AG10803 (cell line): ENCODE measurements at regions not wholly inside any gene's neighbourhood (a gene's known extent, or its start where the extent isn't known, plus 50 kb on each side); places are given as distances from the start of the nearest gene placed in this dataset.

Experiments
- DNase-seq: peaks from one replicate; pipeline ENCODE4 v3.0.0; 2010; ENCODE audit warnings: low read depth
- H3K4me3 ChIP-seq: 2 replicates; pipeline ENCODE4 v1.5.1; 2011; ENCODE audit warnings: mild to moderate bottlenecking, low read length, control low read depth
- CTCF ChIP-seq: conservative IDR thresholded peaks from 2 replicates; pipeline ENCODE4 v1.5.1; 2011; ENCODE audit warnings: mild to moderate bottlenecking, low read length, control low read depth, inconsistent platforms

GRCh38 chr2:140154271-140154670 is 1374.1 kb upstream of the NXPH2 start:
- no peak for DNase-seq
- H3K4me3 ChIP-seq: no peak overlapping the region
- no peak for TF ChIP-seq CTCF

GRCh38 chr2:140144611-140145010 is 1364.4 kb upstream of the NXPH2 start:
- TF ChIP-seq CTCF: no peak
- H3K4me3 ChIP-seq: no peak overlapping the region
- no peak for DNase-seq

- no peak for DNase-seq
- TF ChIP-seq CTCF: no peak
- H3K4me3 ChIP-seq: no peak overlapping the region
Observed at GRCh38 chr2:140138736-140139135, 1358.5 kb upstream of the NXPH2 start.

- no peak for TF ChIP-seq CTCF
- no peak for DNase-seq
- no peak overlapping the region for H3K4me3 ChIP-seq
Observed at GRCh38 chr2:140136861-140137260, 1356.7 kb upstream of the NXPH2 start.

- DNase-seq: no peak
- no peak overlapping the region for H3K4me3 ChIP-seq
- TF ChIP-seq CTCF: no peak
Observed at GRCh38 chr2:140136366-140136765, 1356.2 kb upstream of the NXPH2 start.

GRCh38 chr2:140128909-140129308 is 1348.7 kb upstream of the NXPH2 start:
- no peak for DNase-seq
- TF ChIP-seq CTCF: no peak
- no peak overlapping the region for H3K4me3 ChIP-seq

GRCh38 chr2:140122001-140122400 is 1341.8 kb upstream of the NXPH2 start:
- no peak overlapping the region for H3K4me3 ChIP-seq
- TF ChIP-seq CTCF: no peak

More at GRCh38 chr2:140122001-140122400, 1341.8 kb upstream of the NXPH2 start:
- DNase-seq: no peak
